RWPE1 (cell line): ENCODE measurements at regions not wholly inside any gene's neighbourhood (a gene's known extent, or its start where the extent isn't known, plus 50 kb on each side); places are given as distances from the start of the nearest gene placed in this dataset.
"Not testable (repeated sequence)": the region's sequence is repeated elsewhere in the genome, so short reads cannot be mapped to it uniquely, and the experiment has no call there.

Experiments
- CTCF ChIA-PET: fragments of 350-600 bp; sonication (Branson Sonifier 250); formaldehyde crosslinking; extraction: SDS; loops from one replicate; lab custom pipeline; 2021; lab: Yijun Ruan, JAX
- POLR2A ChIA-PET: fragments of 400-600 bp; formaldehyde crosslinking; extraction: SDS; loops from one replicate; lab custom pipeline; 2020; ENCODE audit warnings: antibody characterized with exemption; ENCODE audit not compliant: low non-redundant PET; lab: Yijun Ruan, JAX
- DNase-seq: peaks from one replicate; pipeline ENCODE4 v3.0.0; 2012; ENCODE audit warnings: low spot score
- H3K27ac ChIP-seq: fragments of 450-650 bp; 2 replicates; pipeline ENCODE4 v1.5.1; 2017
- TF ChIP-seq, protein P1 (sequence below): fragments of 450-650 bp; conservative IDR thresholded peaks from 2 replicates; pipeline ENCODE4 v1.5.1; 2017; ENCODE audit warnings: low read depth, mild to moderate bottlenecking

DNA sequence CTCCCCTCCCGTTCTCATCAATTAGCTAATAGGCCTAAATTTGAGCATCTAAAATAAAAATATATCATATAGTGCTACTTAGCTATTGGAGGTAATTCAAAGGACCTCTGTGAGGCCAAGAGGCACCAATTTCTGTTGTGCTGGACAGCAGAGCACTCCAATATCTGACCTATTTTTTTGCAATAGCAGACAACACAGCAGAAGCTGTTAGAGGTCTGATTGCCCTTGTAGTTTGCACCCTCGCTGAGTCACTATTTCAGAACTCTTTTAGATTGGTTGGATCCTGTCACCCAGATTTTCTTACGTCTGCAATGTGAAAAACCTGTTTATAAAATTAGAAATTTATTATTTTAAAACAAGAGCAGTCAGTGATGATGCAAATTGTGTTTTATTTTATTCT is 184.1 kb downstream of the CEP135 start:
- DNase-seq = no peak
- TF ChIP-seq, protein P1, sequence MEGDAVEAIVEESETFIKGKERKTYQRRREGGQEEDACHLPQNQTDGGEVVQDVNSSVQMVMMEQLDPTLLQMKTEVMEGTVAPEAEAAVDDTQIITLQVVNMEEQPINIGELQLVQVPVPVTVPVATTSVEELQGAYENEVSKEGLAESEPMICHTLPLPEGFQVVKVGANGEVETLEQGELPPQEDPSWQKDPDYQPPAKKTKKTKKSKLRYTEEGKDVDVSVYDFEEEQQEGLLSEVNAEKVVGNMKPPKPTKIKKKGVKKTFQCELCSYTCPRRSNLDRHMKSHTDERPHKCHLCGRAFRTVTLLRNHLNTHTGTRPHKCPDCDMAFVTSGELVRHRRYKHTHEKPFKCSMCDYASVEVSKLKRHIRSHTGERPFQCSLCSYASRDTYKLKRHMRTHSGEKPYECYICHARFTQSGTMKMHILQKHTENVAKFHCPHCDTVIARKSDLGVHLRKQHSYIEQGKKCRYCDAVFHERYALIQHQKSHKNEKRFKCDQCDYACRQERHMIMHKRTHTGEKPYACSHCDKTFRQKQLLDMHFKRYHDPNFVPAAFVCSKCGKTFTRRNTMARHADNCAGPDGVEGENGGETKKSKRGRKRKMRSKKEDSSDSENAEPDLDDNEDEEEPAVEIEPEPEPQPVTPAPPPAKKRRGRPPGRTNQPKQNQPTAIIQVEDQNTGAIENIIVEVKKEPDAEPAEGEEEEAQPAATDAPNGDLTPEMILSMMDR = no peak
- no peak overlapping the region for H3K27ac ChIP-seq
- CTCF ChIA-PET = interaction anchor here (0.6 to 0.7 kb wide), 3 partner anchors 23 to 725 kb away, joined by 3 to 4 read pairs (median 3); no protein-coding TSS in a partner anchor
- POLR2A ChIA-PET = no interaction called here

DNA sequence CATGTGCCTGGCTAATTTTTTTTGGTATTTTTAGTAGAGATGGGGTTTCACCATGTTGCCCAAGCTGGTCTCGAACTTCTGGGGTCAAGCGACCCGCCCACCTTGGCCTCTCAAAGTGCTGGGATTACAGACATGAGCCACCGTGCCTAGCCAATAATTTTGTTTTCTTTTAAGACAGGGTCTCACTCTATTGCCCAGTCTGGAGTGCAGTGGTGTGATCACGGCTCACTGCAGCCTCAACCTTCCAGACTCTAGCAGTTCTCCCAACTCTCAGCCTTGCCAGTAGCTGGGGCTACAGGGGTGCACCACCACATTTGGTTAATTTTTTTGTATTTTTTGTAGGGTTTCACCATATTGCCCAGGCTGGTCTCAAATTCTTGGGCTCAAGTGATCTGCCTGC is 183.4 kb downstream of the CEP135 start:
- CTCF ChIA-PET = interaction anchor here (0.7 kb wide), 2 partner anchors 23 to 80 kb away, joined by 3 to 4 read pairs; no protein-coding TSS in a partner anchor
- DNase-seq, POLR2A ChIA-PET, H3K27ac ChIP-seq: not testable (repeated sequence)

DNA sequence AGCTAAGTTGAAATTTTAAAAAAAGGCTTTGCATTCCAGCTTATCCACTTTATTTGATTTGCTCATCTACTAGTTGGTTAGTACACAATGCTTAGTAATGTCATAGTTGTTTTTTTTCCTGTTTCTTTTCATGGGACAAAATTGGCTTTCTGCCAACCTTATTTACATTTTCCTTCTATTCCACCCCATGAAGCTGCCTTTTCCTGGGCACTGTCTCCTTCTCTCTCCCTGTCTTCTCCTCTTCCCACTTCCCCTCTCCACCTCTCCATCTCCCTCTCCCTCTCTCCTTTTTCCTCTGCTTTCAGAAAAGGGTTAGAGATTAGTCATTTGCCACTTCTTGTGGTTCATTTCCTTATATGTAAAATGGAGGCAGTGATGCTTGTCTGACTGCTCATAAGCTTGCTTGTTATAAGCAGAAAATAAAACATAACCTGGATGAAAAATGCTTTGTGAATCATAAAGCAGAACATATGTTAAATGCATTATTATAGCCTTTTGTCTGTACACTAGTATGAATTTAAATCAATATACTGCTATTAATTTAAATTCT is 181.9 kb downstream of the CEP135 start:
- ChIA-PET CTCF (interaction anchor here (0.6 kb wide), 1 partner anchor 24 kb away, joined by 7 read pairs; no protein-coding TSS in a partner anchor), POLR2A (no interaction called here)
- TF ChIP-seq, protein P1 = no peak
- no peak overlapping the region for H3K27ac ChIP-seq
- DNase-seq = no peak

DNA sequence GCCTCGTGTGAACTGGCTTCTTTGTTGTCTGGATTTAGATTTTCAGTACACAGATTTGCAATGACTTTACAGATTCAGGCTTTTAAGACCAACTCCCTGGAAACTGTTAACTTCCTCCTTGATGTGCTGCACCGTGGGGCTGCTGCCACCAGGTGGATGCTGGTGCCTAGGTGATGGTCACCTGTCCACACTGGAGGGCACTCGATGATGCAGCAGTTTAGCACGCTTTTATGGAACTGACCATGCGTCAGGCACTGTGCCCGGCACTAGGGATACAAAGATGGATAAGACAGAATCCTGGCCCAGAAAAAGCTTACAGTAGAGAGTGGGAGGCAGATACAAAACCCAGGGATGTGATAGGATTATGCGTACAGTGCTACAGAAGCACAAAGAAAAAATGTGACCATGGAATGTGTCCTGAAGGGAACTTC is 180.7 kb downstream of the CEP135 start:
- TF ChIP-seq, protein P1 = peak; percentile 22
- peak; percentile 26 for DNase-seq
- ChIA-PET POLR2A (no interaction called here), CTCF (interaction anchor here (0.6 to 1.1 kb wide), 3 partner anchors 161 to 716 kb away, joined by 3 to 4 read pairs (median 3); no protein-coding TSS in a partner anchor)
- no peak overlapping the region for H3K27ac ChIP-seq

DNA sequence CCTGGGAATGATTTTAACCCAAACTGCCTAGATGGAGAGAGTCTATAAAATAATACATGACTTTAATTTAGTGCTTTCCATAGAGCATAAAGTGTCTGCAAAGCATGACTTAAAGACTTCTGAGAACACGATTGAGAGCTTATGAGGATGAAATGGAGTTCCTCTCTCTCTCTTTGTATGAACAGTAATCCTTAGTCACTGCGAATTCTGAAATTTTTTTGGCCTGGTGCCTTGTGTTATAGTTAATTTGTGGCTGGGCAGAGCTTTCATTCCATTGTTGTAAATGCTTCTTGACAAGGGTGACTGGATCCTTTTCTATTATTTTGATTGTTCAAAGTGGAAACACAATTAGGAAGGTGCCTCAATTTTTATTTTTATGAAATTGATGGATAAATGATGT is 179.5 kb downstream of the CEP135 start:
- ChIA-PET CTCF (no interaction called here), POLR2A (no interaction called here)
- TF ChIP-seq, protein P1 = no peak
- DNase-seq = no peak
- H3K27ac ChIP-seq = no peak overlapping the region

DNA sequence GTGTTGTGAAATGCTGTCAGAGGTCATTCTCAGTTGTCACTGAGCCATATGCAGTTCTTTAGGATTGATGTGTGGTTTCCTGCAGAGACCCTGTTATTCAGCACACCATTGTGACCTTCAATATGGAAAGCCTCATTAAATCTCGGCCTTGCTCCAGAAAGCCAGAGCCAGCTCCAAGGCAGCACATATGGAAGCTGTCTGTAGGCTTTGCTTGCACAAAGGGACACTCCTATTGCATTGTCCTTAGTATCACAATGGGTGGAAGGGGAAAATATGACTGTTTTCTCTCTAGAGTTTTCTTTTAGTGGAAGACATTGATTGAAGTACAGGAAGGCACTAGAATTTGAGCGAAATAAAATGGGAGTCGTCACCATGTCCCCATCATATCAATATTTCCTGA is 179.0 kb downstream of the CEP135 start:
- ChIA-PET CTCF (no interaction called here), POLR2A (no interaction called here)
- TF ChIP-seq, protein P1 = no peak
- no peak overlapping the region for H3K27ac ChIP-seq
- DNase-seq = no peak

DNA sequence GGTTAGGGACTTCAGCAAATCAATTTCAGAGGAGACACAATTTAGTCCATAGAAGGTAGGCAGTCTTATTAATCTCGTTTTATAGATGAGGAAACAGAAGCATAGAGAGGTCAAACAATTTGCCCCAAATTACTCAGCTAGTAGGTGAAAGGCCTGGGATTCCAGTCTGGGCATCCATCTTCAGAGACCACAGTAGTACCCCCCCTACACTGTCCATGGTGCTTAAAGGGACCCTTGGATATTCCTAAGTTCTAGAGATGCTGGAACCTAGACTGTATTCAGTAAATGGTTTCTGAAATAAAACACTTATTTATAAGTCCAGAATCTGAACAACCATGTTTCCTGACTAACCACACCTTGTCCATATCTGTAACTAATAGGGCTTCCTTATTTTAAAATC is 174.8 kb downstream of the CEP135 start:
- no peak for DNase-seq
- ChIA-PET CTCF (interaction anchor here (0.6 kb wide), 1 partner anchor 33 kb away, joined by 4 read pairs; no protein-coding TSS in a partner anchor), POLR2A (no interaction called here)
- H3K27ac ChIP-seq = no peak overlapping the region
- TF ChIP-seq, protein P1 = no peak
